ENCODE measurements at regions not wholly inside any gene's neighbourhood (a gene's known extent, or its start where the extent isn't known, plus 50 kb on each side); places are given as distances from the start of the nearest gene placed in this dataset.

GRCh38 chr14:22464422-22465142 lies 124.4 kb downstream of the DAD1 start:
- Histone ChIP-seq H3K4me1 (ENCODE audit: insufficient read depth, low read length) (peaks cover 19% of the 10 kb centered on the region), H2AFZ (ENCODE audit: low read length) (no peak overlapping the region), H3K4me3 (replicated peaks in 1 of 3; ENCODE audit: insufficient read depth in 1 of 3, low read depth in 2 of 3, low read length in 3 of 3) (no peak overlapping the region), H3K27me3 (ENCODE audit: control insufficient read depth in 1 of 2, insufficient read depth in 2 of 2, low read length in 2 of 2) (peaks cover 3 to 23% of the 10 kb centered on the region in 2 experiments; a peak in 3 of 5 replicates), H3K79me2 (ENCODE audit: insufficient read depth, low read length) (no peaks in the 10 kb centered on the region), H3K36me3 (replicated peaks in 1 of 2; ENCODE audit: control insufficient read depth in 1 of 2, insufficient read depth in 2 of 2, low read length in 2 of 2) (no peaks in the 10 kb centered on the region), H3K4me2 (ENCODE audit: low read depth, low read length) (no peak overlapping the region), H3K9me3 (ENCODE audit: low read length) (no peaks in the 10 kb centered on the region), H4K20me1 (ENCODE audit: insufficient read depth, low read length) (no peaks in the 10 kb centered on the region), H3K27ac (ENCODE audit: extremely low read length, insufficient read depth, low read length) (no peak overlapping the region), H3K9ac (ENCODE audit: insufficient read depth, low read depth, low read length) (no peak overlapping the region)
- intact Hi-C loops (cut with micrococcal nuclease; ENCODE audit: unreplicated experiment) (no loop called here), in situ Hi-C loops (cut with HindIII; ENCODE audit: extremely low pct_ligation_motif_present, low pct_unique_long_range_greater_than_20kb) (no loop called here)
- no peak for FAIRE-seq
- peak; percentile 13; the same call in 1 of the 3 replicates for ATAC-seq
- no peak for DNase-seq (ENCODE audit: low spot score)
- BruUV-seq (replicated peaks): no TSS peak
- 23% methylated on average over 4 of the region's 4 CpGs for WGBS (ENCODE audit: low lambda C conversion rate)
- ChIA-PET POLR2A (no interaction called here), CTCF (ENCODE audit: low intra/inter-chr PET ratio, low total read pairs) (no interaction called here)
- TF ChIP-seq KMT2A (CRISPR knock-in tag; IDR thresholded peaks at IDR 0.05) (no peak), ARNT (IDR thresholded peaks at IDR 0.05) (no peak), ONECUT2 (CRISPR knock-in tag; IDR thresholded peaks at IDR 0.05) (no peak), ZSCAN31 (CRISPR knock-in tag; IDR thresholded peaks at IDR 0.05; ENCODE audit: low read depth) (no peak)
- TF ChIP-seq, protein P1, sequence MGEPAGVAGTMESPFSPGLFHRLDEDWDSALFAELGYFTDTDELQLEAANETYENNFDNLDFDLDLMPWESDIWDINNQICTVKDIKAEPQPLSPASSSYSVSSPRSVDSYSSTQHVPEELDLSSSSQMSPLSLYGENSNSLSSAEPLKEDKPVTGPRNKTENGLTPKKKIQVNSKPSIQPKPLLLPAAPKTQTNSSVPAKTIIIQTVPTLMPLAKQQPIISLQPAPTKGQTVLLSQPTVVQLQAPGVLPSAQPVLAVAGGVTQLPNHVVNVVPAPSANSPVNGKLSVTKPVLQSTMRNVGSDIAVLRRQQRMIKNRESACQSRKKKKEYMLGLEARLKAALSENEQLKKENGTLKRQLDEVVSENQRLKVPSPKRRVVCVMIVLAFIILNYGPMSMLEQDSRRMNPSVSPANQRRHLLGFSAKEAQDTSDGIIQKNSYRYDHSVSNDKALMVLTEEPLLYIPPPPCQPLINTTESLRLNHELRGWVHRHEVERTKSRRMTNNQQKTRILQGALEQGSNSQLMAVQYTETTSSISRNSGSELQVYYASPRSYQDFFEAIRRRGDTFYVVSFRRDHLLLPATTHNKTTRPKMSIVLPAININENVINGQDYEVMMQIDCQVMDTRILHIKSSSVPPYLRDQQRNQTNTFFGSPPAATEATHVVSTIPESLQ (CRISPR knock-in tag; conservative IDR thresholded peaks at IDR 0.05): no peak
- TF ChIP-seq, protein P2, sequence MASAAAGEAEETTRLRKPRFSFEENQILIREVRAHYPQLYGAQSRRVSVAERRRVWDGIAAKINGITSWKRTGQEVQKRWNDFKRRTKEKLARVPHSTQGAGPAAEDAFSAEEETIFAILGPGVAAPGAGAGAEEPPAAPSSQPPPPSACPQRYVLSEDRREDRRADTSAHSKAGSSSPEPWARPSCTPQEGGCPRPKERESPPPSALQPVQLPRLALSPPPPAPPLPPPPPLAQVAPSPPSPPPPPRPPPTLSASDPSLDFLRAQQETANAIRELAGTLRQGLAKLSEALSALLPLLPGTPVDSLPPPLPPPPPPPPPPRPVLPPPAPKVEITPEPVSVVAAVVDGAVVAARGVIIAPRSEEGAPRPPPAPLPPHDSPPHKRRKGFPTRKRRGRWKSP (CRISPR knock-in tag; IDR thresholded peaks at IDR 0.05): no peak

Data from HepG2 (cell line).